G401 (cell line): ENCODE measurements at regions not wholly inside any gene's neighbourhood (a gene's known extent, or its start where the extent isn't known, plus 50 kb on each side); places are given as distances from the start of the nearest gene placed in this dataset.

Experiments
- DNase-seq: peaks from one replicate; pipeline ENCODE4 v3.0.0-alpha.2; 2015; ENCODE audit warnings: low spot score
- in situ Hi-C: cut with HindIII; loops from 2 replicates; pipeline ENCODE4 v1.10.0; 2016; ENCODE audit warnings: low sequenced_read_pairs, mixed read lengths

DNA sequence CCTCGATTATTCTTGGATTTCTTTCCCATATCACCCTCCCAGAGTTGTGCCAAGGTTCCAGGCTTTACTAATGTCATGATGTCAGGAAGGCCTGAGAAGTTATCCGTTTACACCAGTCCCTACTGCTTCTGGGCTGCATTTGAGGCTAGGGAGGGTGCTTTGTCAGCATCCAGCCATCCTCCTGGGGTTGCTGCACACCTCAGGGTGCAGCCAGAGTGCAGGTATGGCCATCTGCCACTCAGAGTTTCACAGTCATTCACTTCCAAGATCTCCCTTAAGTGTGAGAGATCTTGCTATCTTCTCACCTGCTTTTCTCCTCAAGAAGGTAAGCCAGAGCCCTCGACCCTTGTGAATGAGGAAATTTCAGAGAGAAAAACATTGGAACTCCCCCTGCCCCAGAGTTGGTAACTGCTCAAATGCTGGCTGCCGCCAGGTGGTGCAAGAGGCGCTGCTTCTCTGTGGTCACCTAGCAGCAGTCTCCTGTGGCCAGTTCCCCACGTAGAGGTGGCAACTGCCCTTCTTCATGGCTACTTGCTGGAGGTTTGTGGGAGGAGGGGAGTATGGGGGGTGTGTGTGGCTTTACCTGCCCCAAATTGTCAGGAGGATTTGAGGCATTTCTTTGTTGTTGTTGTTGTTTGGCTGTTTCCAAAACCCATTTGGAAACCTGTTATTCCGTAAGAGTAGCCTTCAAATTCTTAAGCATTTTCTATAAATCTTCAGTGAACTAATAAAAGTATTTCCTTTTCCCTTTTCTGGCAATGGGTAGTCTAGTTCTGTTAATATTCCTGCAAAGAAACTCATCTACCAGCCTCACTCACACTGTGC is 259.6 kb upstream of the DMRT1 start:
- DNase-seq, result no peak
- in situ Hi-C loops, result no loop called here

- in situ Hi-C loops, result no loop called here
- no peak for DNase-seq
Observed at GRCh38 chr9:582775-583174, 258.7 kb upstream of the DMRT1 start.

- DNase-seq, result no peak
- in situ Hi-C loops, result no loop called here
Observed at GRCh38 chr9:587527-587926, 254.0 kb upstream of the DMRT1 start.

DNA sequence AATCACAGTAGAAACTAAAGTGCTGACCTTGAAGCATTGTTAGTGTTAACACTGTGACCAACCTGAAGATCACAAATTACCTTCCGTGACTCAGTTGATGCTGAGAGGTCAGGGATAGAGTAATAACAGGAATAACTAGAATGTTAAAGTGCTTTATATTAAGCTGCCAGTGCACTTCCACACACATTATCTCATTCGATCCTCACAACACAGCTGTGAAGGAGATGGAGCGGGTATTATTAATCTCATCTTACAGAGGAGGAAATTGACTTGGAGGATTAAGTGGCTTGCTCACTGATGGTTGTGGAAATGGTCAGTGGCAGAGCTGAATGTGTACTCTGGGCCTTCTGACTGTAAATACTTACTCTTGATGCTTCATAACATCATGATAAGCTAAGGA is 252.5 kb upstream of the DMRT1 start:
- peak; percentile 11 for DNase-seq
- in situ Hi-C loops, result no loop called here

- in situ Hi-C loops, result no loop called here
- peak; percentile 59 for DNase-seq
Observed at GRCh38 chr9:589723-590122, 251.8 kb upstream of the DMRT1 start.

- peak; percentile 35 for DNase-seq
- in situ Hi-C loops, result no loop called here
Observed at GRCh38 chr9:591292-591691, 250.2 kb upstream of the DMRT1 start.

GRCh38 chr9:592225-592624 is 249.3 kb upstream of the DMRT1 start:
- no peak for DNase-seq
- in situ Hi-C loops, result no loop called here

GRCh38 chr9:592733-593132 is 248.8 kb upstream of the DMRT1 start:
- in situ Hi-C loops, result no loop called here
- no peak for DNase-seq

DNA sequence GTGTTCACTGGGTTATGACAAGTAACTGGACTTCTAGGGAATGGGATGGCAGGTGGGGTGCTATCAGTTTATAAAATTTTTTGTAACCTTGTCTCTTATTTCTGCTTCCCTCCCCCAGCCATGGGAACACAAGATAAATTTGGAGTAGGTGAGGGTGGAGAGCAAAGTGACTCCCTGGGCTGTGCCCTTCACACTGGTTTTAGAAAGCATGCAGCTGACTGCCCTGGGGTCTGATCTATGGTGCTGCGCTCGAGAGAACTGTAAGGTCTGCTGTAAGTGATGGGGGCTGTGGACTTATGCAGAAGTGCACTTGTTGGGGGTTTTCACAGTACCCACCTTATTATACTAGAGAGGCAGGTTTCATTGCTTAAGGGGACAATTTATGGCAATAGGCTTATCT is 247.7 kb upstream of the DMRT1 start:
- in situ Hi-C loops, result no loop called here
- DNase-seq, result no peak

DNA sequence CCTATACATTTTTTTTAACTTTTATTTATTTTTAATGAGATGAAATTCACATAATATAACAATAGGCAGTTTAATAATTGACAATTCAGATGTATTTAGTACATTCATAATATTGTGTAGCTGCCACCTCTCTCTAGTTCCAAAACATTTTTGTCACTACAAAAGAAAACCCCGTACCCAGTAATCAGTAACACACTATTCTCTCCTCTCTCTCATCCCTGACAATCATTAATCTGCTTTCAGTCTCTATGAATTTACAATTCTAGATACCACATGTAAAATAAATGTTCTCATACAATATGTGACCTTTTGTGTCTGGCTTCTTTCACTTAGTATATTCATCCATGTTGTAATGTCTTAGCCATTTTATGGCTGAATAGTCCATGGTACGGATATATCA is 244.8 kb upstream of the DMRT1 start:
- in situ Hi-C loops, result no loop called here
- DNase-seq, result no peak

- no peak for DNase-seq
Observed at GRCh38 chr9:600006-600405, 241.5 kb upstream of the DMRT1 start.

DNA sequence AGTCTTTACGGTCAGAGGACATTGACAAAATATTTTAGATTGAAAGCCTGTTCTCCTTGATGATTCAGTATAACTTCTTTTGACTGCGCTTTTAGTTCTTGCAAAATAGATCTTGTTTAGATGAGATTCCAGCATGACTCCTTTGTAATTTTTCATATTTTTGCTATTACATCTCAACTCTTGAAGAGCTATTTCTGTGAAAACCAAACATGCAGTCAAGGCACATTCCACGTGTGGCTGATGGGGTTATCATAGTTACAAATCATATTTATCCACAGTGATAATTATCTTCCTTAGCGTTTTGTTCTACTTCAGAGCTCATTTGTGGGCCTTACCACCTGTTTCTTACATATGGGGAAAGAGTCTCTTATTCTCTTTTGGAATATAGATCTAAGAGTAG is 238.8 kb upstream of the DMRT1 start:
- DNase-seq, result no peak
- in situ Hi-C loops, result no loop called here

More at GRCh38 chr9:600006-600405, 241.5 kb upstream of the DMRT1 start:
- in situ Hi-C loops, result no loop called here

DNA sequence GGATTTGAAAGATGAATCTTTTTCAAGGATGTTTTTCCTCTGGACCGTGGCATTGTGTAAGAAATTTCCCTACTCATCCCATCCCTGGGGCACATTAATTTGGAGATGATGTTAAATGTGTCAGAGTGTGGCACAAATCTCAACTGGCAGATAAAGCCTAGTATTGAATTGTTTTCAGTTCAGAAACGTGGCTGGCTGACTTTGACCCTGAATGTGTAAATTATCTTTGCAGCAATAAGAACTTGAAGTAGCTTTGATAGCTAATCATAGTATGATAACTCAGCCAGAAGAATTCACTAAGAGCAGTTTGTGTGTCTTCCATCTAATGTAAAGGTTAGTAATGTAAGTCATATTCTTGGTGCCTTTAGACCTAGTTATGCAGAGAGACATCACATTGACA is 238.4 kb upstream of the DMRT1 start:
- in situ Hi-C loops, result no loop called here

GRCh38 chr9:607417-607816 is 234.1 kb upstream of the DMRT1 start:
- in situ Hi-C loops, result no loop called here
- no peak for DNase-seq

More for the DNA sequence above, 238.4 kb upstream of the DMRT1 start:
- DNase-seq, result no peak

DNA sequence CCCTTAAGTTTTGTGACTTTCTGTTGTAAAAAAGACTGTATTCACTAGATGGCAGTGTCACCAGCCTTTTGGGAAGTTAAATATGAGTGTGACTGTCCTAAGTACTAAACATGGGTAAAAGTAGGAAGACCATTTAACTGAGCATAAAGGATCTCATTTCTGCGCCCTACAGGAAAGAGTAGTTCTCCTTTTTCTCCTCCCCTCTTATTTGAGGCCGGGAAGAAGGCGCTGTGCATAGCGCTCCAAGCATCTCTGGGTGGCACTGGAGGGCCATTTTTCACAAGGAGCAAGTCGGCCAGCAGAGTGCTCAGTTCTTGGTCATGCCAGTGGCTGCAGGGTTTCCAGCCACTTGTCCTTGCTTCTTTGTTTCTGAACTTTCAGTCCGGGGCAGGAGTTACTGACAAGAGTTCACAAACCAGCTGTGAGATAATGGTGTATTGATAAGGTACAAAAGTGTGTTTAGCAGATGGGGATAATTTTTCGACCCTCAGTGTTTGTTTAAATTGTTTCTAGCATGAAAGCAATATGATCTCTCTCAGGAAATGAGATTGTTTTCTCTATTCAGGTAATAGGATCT is 227.6 kb upstream of the DMRT1 start:
- DNase-seq, result peak; percentile 91
- in situ Hi-C loops, result no loop called here

GRCh38 chr9:614431-614830 is 227.1 kb upstream of the DMRT1 start:
- DNase-seq, result no peak
- in situ Hi-C loops, result no loop called here

- DNase-seq, result peak; percentile 10
- in situ Hi-C loops, result no loop called here
Observed at GRCh38 chr9:615756-616155, 225.7 kb upstream of the DMRT1 start.

DNA sequence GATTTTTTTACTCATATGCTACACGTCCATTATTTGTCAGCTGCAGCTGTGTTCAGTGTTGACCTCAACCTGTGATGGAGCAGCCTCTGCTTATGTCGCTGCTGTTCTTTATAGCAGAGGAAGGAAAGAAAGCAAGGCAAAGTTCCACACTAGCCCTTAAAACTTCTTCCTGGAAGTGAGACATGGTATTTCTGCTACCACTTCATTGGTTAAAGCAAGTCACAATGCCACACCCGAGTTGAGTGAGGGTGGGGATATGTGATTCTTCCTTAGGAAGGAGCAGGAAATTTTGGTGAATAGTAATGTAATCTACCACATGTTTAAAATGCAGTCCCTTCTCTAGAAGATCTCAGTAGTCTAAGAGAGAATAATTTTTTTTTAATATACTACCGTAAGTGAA is 224.8 kb upstream of the DMRT1 start:
- no peak for DNase-seq
- in situ Hi-C loops, result no loop called here

DNA sequence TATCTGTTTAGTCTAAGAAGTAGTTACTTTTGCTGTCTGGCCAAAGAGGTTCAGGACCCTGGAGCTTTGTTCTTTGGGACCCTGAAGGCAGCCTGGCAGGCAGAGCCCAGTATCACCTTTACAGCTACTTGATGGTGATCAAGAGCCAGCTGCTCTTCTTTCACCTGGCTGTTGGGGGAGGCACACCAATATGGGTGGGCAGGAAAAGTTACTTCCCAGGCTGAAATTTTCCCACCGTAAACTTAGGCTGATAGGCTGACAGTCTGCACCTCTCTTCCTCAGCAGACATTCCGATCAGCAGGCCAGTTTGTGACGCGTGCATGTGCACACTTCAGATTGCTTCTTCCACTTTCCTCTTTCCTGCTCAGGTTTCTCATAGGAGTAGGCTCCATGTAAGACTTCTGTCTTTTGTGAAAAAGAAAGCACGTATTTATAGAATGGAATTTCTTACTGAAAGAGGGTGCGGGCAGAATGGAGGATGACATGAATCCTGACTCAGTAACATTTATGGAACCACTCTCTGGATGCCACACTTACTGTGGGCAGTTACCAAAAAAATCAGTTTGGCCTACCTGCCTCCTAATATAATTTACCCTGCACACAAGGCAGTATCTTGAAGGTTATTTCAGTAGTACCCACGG is 223.9 kb upstream of the DMRT1 start:
- no peak for DNase-seq
- in situ Hi-C loops, result no loop called here

GRCh38 chr9:618478-618877 is 223.0 kb upstream of the DMRT1 start:
- no peak for DNase-seq
- in situ Hi-C loops, result no loop called here
